AG09319 (cell line): ENCODE measurements at regions not wholly inside any gene's neighbourhood (a gene's known extent, or its start where the extent isn't known, plus 50 kb on each side); places are given as distances from the start of the nearest gene placed in this dataset.
A peak's percentile ranks its signal among the peaks of the same experiment; 100 is the strongest.

Experiments used
- DNase-seq: peaks from one replicate; pipeline ENCODE4 v3.0.0-alpha.2; 2010; ENCODE audit warnings: low read depth; ENCODE audit errors: extremely low read depth
- TF ChIP-seq, protein P1 (sequence below): IDR thresholded peaks from 2 replicates; pipeline ENCODE4 v1.5.1; 2011; ENCODE audit warnings: low read depth, mild to moderate bottlenecking, inconsistent platforms, low read length, moderate library complexity

- TF ChIP-seq, protein P1, sequence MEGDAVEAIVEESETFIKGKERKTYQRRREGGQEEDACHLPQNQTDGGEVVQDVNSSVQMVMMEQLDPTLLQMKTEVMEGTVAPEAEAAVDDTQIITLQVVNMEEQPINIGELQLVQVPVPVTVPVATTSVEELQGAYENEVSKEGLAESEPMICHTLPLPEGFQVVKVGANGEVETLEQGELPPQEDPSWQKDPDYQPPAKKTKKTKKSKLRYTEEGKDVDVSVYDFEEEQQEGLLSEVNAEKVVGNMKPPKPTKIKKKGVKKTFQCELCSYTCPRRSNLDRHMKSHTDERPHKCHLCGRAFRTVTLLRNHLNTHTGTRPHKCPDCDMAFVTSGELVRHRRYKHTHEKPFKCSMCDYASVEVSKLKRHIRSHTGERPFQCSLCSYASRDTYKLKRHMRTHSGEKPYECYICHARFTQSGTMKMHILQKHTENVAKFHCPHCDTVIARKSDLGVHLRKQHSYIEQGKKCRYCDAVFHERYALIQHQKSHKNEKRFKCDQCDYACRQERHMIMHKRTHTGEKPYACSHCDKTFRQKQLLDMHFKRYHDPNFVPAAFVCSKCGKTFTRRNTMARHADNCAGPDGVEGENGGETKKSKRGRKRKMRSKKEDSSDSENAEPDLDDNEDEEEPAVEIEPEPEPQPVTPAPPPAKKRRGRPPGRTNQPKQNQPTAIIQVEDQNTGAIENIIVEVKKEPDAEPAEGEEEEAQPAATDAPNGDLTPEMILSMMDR: no peak
- DNase-seq: no peak
Observed at GRCh38 chr3:21938267-21938681, 187.3 kb upstream of the ZNF385D start.

DNA sequence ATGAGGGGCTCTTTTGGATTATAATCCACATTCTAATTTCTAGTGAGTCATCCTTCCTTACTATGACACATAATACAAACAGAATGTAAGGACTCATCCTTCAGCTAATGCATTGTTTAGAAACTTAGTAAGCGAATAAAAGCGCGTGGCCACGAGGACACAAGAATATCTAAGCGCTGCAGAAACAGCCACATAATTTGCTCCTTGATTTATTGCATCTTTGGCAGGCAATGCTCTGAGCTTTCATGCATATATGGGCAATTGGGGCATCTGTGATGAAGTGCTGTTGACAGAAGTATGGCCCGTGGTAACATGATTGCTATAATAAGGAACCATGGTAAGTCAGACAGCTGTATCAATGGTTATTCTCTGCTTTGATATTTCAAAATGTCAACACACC is 191.3 kb upstream of the ZNF385D start:
- TF ChIP-seq, protein P1: no peak
- DNase-seq: no peak

DNA sequence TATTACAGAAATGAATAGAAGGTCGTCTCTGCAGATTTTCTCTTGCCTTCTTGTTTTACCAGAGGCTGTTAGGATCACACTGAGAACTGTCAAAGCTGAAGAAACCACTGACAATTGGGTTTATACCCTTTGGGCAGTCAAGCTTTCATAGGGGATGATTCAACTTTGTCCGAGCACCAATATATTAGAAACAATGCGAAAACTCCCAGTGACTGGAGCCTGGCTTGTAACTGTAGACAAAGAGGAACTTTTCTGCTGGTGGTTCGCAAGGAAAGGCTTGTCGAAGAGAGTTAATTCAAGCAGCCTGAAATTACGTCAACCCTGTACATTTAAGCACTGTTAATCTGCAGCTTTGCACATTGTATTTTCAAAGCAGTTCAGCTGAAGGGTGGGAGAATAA is 193.2 kb upstream of the ZNF385D start:
- TF ChIP-seq, protein P1: no peak
- no peak for DNase-seq

DNA sequence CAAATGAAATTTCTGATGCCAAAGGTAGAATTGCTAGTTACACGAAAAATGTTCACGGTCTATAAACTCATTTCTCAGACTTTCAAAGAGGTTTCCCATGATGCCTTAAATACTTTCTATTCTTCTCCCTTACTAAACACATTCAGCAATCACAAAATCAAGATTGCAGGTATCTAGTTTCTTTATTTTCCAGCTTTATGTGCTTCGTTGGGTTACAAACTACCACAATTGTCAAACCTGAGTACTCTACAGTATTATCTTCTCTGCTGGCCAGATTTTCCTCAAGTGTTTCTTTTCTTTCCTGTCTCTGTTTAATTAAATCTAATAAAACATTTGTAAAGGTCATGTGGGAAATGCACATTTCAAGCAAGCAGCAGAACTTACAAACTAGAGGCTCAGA is 201.8 kb upstream of the ZNF385D start:
- TF ChIP-seq, protein P1: no peak
- DNase-seq: no peak

DNA sequence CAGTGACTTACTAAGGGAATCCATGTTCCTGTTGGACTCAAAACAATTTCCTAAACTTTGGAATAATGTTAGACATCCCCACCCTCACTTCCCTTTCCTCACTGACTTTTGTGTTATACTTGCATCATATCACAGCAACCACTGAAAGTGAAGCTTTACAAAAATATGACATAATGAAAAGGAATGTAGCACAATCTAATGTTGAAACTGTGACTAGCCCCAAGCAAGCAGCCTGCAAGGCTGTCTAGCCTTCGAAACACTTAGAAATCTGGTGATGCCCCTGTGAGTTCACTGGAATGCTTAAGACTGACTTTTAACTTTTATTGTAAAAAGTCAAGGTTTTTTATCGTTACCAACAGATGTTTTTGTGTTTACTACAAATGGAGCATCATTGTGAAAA is 203.7 kb upstream of the ZNF385D start:
- DNase-seq: peak; percentile 15
- TF ChIP-seq, protein P1: no peak

DNA sequence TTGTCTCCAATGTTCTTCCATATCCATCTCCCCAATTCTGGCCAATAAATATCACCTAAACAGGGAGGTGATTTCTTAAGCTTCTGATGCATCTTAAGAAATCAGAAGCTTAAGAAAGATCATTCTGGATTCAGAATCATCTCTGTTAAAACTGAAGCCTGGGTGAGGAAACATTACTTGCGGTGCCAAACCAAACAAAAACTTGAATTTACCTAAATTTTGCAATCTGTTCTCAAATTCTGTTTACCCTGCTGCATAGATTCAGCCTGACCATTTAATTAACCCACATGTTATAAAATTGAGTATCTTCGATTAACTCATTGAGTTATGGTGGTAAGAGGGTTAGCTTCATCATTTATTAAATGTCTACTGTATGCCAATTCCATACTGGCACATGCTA is 204.4 kb upstream of the ZNF385D start:
- DNase-seq: no peak
- TF ChIP-seq, protein P1: no peak

DNA sequence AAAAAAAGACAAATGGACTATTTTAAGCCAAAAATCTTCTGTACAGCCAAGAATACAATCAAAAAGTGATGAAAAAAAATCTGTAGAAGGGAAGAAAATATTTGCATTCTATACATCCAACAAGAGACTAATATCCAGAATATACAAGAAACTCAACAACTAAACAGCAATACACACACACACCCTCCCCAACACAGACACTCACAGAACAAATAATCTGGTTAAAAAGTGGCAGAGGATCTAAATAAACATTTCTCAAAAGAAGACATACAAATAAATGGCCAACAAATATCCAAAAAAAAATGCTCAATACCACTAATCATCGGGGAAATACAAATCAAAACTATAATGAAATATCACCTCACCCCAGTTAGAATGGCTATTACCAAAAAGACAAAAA is 209.0 kb upstream of the ZNF385D start:
- no peak for DNase-seq
- TF ChIP-seq, protein P1: no peak
